GM18861 (cell line): ENCODE measurements at regions not wholly inside any gene's neighbourhood (a gene's known extent, or its start where the extent isn't known, plus 50 kb on each side); places are given as distances from the start of the nearest gene placed in this dataset.
"Not testable (repeated sequence)": the region's sequence is repeated elsewhere in the genome, so short reads cannot be mapped to it uniquely, and the experiment has no call there.

ENCODE experiments used
- ATAC-seq: cut with Tn5 transposase; IDR thresholded peaks from one replicate; pipeline ENCODE4 v1.9.1; 2021; ENCODE audit not compliant: unreplicated experiment

- no peak for ATAC-seq
These were observed 68.9 kb downstream of the CYP26B1 start for GRCh38 chr2:72078773-72079172.

- ATAC-seq: no peak
These were observed 69.9 kb downstream of the CYP26B1 start for GRCh38 chr2:72077702-72078169.

- ATAC-seq: not testable (repeated sequence)
These were observed 74.3 kb downstream of the CYP26B1 start for GRCh38 chr2:72073373-72073772.

- ATAC-seq: not testable (repeated sequence)
These were observed 83.5 kb downstream of the CYP26B1 start for GRCh38 chr2:72064197-72064596.

GRCh38 chr2:72062336-72062735, 85.3 kb downstream of the CYP26B1 start:
- ATAC-seq: no peak

- ATAC-seq: no peak
These were observed 90.4 kb downstream of the CYP26B1 start for GRCh38 chr2:72057308-72057707.

GRCh38 chr2:72051971-72052505, 95.6 kb downstream of the CYP26B1 start:
- no peak for ATAC-seq

GRCh38 chr2:72051204-72051603, 96.5 kb downstream of the CYP26B1 start:
- ATAC-seq: no peak

GRCh38 chr2:72050734-72051133, 96.9 kb downstream of the CYP26B1 start:
- ATAC-seq: no peak

- no peak for ATAC-seq
These were observed 98.7 kb downstream of the CYP26B1 start for GRCh38 chr2:72048881-72049477.

- no peak for ATAC-seq
These were observed 103.7 kb downstream of the CYP26B1 start for GRCh38 chr2:72043985-72044384.

- ATAC-seq: no peak
These were observed 106.0 kb downstream of the CYP26B1 start for GRCh38 chr2:72041638-72042111.

GRCh38 chr2:72040629-72041571, 106.8 kb downstream of the CYP26B1 start:
- no peak for ATAC-seq

GRCh38 chr2:72038524-72038923, 109.1 kb downstream of the CYP26B1 start:
- ATAC-seq: no peak

GRCh38 chr2:72037261-72037666, 110.4 kb downstream of the CYP26B1 start:
- no peak for ATAC-seq

- no peak for ATAC-seq
These were observed 111.1 kb downstream of the CYP26B1 start for GRCh38 chr2:72036595-72036994.

- no peak for ATAC-seq
These were observed 111.5 kb downstream of the CYP26B1 start for GRCh38 chr2:72036173-72036545.

- no peak for ATAC-seq
These were observed 112.0 kb downstream of the CYP26B1 start for GRCh38 chr2:72035518-72036172.

- no peak for ATAC-seq
These were observed 113.1 kb downstream of the CYP26B1 start for GRCh38 chr2:72034353-72035095.

GRCh38 chr2:72033636-72034035, 114.0 kb downstream of the CYP26B1 start:
- no peak for ATAC-seq
